Activated CD4-positive, alpha-beta T cell treated with anti-CD3 and anti-CD28 coated beads, Interleukin-2, amount 50 U/mL, for 48 hours (primary cell): ENCODE measurements at regions not wholly inside any gene's neighbourhood (a gene's known extent, or its start where the extent isn't known, plus 50 kb on each side); places are given as distances from the start of the nearest gene placed in this dataset.
"Not testable (repeated sequence)": the region's sequence is repeated elsewhere in the genome, so short reads cannot be mapped to it uniquely, and the experiment has no call there.

ENCODE experiments used
- DNase-seq, 2 experiments: peaks; one replicate each; pipeline ENCODE4 v3.0.0-alpha.2; 2020

DNA sequence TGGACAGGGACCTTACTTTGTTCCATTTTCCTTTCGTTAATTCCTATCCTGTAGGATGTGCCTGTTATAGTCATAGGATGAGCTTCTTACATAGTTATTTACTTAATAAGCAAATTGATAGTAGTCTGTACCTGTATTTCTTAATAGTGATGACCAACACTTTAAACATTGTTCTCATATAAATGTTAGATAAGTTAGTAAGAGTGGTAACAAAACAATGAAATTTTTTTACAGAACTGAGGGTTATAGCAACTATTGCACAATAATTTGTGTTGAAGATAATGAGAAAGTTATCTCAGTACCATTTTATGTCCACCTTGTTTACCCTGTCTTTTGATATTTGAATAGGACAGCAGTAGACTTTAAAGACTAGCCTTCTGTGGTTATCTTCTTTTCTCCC lies 162.9 kb upstream of the ELL2 start:
- no peak for DNase-seq

DNA sequence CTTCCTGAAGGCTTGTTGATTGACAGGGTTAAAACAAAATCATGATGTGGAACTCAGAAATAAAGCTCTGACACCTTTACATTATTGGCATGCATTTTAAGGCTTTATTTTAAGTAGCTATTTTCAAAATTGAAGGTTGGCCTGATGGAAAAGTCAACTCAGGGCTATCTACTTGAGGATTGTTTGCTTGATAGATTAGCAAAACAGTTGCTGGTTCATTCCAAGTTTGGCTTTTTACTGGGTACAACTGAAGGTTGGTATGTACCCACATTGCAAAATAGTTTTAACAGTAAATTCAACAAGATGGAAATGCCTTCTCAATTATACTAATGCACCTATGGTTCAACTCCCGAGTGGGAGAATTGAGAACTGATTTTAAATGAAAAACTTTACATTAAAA lies 161.8 kb upstream of the ELL2 start:
- no peak for DNase-seq

DNA sequence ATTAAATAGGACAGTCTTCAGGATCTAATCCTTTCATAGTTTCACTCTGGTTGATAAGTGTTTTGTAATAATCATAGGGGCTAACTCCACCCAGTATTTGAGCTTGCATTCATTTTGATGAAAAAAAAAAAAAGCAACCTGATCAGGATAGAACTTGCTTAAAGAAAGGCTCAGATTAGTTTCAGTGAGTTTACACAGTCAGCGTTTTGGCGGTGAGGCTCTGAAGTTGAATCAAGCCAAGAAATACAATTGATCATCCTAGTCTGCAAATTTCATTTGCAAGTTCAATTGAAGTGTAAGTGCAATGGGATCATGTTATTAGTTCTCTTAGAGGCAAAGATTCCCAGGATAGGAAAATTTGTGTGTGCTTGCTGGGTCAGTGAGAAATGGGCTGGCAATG lies 159.7 kb upstream of the ELL2 start:
- DNase-seq, result no peak

DNA sequence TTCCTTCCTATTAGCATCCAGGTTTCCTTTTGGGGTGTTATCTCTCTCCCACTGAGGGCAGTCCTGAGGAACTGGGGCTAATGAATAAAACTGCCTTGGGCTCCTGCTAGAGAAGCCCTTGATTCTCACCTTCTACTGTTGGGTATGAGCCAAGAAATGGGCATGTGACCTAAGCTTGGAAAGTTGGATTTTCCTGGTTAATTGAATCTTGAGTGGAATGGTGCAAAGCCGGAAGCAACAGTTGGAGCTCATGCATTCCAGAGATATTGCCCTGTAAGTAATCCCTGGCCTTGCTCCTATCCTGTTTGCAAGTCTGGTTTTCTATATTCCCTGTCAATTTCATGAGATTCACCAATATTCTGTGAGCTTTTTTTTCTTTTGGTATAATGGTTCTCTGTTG lies 158.5 kb upstream of the ELL2 start:
- DNase-seq, result no peak

DNA sequence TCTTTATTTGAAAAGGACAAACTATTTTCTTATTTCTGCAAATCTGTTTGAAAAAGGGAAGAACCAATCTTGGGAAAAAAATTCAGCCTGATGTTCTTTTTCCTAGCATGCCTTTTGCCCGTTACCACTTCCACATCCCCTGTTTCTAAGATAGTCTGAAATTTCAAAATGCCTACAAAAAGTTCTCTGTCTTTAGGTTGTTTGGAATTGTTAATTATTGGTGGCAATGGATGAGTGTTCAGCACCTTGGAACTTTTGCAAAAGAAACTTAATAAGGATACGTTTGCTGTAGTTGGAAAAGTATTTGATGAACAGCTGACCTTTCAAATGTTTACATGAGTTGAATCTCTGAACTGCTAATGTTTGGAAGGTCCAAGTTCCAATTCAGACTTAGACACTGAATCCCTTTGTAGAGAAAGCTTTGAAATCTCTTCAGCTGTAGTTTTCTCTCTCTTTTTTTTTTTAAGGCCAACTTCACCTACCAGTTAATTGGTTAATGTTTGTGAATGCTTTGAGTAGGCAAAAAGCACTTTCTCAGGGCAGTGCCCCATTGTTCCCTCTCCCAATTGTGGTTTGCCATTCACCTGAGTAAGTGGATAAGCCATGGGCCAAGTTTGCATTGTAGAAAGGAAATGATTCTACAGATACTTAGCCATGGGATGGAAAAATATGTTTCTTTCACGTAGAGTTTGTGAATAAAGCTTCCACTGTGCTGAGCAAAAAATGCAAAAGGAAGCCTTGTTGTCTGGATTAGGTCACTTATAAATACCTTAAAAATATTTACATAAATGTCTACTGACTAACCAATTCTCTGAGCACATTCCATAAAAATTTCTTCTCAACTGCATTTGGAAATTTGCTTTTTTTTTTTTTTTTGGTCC lies 156.4 kb upstream of the ELL2 start:
- no peak for DNase-seq

DNA sequence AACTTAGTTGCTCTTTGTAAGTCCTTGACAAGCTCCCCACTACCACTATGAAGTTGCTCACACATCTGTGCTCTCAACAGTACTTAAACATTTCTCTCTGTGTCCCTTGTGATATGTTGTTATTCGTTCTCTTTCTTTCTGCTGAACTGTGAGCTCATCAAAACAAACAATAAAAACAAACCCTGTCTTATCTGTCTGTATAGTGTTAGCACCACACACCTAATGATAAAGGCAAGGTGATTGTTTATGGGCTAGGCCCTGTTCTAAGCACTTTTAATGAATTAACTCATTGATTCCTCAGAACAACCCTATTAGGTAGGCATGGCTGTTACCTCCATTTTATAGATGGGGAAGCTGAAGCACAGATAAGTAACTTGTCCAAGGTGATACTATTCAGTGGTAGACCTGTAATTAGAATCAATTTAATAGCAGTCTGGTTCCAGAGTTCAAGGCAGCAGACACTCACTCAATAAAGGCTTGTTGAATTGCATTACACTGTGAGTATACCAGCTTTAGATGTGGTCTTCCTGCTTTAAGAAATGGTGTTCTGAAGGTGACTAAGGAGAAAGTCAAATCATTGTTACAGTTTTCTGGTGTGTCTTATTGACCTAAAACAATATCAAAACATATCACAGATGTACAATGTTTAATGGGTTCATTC lies 153.6 kb upstream of the ELL2 start:
- no peak for DNase-seq

DNA sequence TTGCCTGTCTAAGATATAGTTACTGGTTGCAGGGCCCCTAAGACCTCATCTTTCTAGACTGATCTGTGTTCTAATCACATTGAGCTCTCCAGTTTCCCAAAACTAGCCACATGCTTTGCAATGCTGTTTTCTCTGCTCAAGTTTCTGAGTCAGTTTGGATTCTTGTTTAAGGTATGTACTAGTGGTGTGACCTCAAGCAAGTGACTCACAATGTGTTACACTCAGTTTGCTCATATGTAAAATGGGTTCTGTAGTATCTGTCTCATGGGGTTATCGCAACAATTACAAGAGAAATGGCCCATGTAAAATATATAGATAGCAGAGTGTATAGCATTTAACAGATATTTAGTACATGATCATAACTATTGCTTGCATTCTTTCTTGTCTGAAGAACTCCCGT lies 153.1 kb upstream of the ELL2 start:
- DNase-seq, result no peak

DNA sequence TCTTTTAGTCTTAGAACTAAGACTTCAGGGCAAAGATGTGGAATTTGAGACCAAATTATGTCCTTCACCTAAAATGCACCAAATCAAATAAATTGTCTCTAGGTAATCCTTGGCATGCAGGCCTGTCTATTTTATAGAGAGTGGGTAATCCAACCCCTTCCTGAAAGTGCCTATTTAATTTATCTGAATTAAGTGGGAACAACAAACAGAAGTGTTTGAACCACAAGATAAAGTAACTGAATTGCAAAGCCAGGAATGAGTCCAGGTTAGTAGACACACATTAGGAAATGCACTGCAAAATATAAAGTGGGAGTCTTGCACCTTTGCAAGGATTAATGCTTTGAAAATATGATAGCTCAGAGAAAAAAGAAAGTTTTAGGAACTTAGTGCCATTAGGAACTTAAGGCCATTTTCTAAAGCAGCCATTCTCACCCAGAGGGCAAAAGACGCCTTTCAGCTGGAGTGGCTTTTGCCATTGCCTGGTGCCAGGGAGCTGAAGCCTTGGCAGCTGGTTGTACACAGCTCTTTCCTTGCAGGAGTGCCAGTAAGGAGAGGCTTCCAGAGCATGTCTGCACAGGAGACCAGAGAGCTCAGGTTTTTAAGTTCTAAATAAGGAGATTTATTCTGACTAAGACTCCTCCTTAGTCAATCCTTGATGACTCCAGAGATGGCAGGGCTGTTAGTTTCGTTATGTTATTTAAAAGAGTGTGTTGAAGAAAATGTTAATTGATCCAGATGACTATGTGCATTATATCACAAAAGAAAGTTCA lies 151.7 kb upstream of the ELL2 start:
- DNase-seq, result peak in 1 of 2 experiments; percentile 9

DNA sequence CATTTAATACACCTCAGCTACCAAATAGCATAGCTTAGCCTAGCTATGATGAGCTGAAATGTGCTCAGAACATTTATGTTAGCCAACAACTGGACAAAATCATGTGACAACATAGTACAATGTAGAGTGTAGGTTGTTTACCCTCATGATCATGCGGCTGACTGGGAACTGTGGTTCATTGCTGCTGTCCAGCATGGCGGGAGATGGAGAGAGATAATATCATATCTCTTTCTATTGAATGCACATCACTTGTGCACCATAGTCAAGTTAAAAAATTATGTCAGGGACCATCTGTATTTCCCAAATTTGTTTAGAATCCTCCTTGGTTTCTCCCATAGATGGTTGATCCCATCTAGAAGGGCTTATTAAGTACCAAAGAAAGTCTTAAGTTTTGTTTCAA lies 151.1 kb upstream of the ELL2 start:
- DNase-seq, result no peak

DNA sequence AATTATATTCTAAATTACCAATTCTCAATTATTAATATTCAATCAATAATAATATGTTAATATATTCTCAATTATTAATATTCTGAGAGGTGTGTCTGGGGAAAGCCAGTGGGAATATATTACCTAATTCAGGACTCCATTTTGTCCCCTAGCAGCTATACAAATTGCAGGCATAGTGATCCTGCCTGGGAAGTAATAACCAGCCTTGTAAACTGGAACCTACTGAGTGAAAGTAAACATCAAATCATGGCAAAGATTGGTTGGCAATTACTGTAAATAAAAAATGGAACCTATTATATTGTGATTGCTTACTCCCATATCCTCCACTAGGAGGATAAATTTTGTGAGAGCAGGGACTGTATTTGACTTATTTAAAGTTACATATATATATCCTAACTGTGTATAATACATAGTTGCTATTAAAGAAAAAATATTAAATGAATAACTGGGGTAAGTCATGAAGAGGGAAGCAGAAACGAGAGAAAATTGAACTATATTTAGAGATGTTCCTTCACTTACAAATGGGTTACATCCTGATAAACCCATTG lies 150.5 kb upstream of the ELL2 start:
- DNase-seq, result no peak

DNA sequence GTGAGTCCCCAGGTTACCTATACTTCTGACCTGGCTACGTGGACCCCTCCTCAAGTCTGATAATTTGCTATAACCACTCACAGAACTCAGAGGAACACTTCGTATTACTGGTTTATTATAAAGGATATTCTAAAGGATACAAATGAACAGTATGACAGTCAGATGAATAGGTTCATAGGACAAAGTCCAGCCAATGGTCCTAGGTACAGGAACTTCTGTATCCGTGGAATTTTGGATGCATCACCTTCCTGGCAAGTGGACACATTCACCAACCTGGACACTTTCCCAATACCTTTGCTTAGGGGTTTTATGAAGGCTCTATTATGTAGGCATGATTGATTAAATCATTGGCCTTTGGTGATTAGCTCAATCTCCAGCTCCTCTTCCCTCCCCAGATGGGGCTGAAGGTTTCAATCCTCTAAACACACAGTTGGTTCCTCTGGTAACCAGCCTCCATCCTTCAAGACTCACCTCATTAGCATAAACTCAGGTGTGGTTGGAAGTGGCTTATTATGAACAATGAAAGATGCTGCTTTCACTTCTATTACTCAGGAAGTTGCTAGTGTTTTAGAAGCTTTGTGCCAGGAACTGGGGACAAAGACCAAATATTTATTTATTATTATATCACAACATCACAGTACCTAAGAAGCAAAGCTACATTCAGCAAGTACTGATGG lies 149.6 kb upstream of the ELL2 start:
- no peak for DNase-seq

DNA sequence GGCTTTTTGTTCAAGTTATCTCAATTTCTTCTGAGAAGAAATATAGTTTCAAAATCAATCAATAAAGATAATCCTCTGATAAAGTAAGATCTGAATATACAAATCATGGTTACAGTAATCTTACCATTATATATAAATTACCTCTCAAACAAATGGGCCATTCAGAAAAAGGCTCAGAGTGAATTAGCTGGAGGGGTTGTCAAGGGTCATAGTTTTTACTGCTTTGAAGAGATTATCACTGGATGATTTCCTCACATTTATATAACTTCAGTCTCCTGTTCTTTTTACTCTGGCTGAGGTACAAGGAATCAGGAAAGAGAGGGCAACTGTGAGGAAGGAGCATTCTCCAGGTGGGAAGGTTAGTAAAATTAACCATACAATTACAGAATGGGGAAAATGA lies 148.6 kb upstream of the ELL2 start:
- DNase-seq, result no peak

DNA sequence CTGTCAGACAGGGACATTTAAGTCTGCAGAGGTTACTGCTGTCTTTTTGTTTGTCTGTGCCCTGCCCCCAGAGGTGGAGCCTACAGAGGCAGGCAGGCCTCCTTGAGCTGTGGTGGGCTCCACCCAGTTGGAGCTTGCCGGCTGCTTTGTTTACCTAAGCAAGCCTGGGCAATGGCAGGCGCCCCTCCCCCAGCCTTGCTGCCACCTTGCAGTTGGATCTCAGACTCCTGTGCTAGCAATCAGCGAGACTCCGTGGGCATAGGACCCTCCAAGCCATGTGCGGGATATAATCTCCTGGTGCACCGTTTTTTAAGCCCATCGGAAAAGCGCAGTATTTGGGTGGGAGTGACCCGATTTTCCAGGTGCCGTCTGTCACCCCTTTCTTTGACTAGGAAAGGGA lies 147.0 kb upstream of the ELL2 start:
- DNase-seq, result not testable (repeated sequence)

DNA sequence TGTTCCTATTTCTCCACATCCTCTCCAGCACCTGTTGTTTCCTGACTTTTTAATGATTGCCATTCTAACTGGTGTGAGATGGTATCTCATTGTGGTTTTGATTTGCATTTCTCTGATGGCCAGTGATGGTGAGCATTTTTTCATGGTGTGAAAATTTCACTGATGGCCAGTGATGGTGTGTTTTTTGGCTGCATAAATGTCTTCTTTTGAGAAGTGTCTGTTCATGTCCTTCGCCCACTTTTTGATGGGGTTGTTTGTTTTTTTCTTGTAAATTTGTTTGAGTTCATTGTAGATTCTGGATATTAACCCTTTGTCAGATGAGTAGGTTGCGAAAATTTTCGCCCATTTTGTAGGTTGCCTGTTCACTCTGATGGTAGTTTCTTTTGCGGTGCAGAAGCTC lies 142.2 kb upstream of the ELL2 start:
- DNase-seq, result not testable (repeated sequence)

DNA sequence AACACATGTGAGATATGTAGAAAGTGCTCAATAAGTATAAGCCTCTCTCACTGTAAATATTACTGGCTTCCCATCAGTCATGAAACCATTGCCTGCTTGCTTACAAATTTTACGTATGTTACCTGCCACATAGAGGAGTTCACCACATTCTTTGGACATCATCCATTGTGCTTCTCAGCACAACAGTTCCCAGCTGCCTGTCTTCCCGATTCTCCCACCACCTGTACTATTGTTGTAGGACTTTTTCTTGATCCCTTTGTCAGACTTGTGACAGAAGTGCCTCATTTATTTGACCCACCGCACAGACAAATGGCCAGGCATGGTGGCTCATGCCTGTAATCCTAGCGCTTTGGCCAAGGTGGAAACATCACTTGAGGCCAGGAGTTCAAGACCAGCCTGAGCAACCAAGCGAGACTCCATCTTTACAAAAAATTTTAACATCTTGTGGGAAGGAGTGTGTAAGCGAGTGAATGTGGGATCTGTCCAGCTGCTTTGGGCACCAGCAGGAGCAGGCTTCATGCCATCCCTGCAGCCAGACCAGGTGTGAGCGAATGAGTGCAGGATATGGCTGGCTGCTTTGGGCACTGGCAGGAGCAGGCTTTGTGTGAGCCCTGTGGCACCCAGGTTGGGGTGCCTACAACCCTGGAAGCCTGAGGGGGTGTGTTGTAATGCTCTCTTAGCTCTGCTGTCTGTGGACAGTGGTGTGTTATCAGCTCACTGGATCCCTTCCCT lies 139.9 kb upstream of the ELL2 start:
- no peak for DNase-seq

DNA sequence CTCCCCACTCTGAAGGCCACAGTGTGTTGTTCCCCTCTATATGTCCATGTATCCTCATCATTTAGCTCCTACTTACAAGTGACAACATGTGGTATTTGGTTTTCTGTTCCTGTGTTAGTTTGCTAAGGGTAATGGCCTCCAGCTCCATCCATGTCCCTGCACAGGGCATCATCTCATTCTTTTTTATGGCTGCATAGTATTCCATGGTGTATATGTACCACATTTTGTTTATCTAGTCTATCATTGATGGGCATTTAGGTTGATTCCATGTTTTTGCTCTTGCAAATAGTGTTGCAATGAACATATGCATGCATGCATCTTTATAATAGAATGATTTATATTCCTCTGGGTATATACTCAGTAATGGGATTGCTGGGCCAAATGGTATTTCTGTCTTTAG lies 135.8 kb upstream of the ELL2 start:
- DNase-seq, result not testable (repeated sequence)

DNA sequence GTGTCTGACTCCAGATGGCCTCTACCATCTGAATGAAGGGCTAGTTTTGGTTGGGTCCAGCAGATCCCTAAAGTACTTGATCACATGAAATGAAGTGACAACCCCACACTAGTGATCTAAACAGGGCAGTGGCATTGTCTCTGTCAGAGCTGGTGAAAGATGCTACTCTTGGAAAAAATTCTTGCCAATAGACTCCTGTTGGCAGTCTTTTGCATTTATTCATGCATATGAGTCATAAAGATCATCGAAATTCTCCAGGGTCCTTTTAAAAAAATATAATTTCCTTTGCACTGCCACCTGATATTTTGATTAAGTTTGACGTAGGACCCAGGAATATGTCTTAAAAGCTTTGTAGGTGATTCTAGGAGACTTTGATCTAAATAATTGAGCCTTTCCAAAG lies 135.1 kb upstream of the ELL2 start:
- DNase-seq, result no peak

DNA sequence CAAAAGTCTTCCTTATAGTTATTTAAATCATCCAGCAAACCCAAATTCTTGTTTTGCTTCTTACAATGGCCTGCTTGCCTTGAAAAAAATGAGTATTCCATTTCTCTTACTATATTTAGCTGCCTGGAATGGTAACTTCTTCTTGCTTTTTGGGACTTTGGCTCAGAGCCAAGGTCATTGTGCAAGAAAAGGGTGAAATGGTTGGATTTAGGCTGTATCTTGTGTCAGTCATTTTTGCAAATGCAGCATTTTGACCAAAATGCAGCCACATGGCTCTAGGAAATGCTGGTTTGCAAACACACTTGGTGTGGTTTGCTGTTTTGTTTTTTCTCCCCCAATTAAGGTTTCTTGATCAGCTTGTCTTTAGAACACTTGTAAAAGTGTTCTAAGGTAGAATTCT lies 133.3 kb upstream of the ELL2 start:
- DNase-seq, result no peak

DNA sequence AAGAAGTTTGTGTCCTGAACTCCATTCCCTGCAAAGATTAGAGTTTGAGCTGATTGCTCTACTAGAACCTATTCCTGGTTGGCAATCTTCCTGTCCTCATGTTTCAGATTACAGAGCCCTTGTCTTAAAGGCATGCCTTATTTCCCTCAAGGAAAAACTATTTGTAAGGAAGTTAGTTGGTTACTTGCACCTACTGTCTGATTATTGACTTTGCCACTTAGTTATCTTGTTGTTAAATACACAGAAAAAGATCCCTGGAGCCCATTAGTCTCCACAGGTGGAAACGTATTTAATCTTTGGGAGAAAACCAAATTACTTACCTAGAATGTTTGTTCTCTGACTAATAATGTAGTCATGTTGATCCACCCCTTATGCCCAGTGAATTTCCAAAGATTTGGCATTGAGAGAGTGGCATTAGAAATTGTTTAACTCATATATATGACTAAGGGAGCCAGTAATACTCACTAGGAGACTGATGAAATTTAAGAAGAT lies 132.3 kb upstream of the ELL2 start:
- DNase-seq, result no peak

DNA sequence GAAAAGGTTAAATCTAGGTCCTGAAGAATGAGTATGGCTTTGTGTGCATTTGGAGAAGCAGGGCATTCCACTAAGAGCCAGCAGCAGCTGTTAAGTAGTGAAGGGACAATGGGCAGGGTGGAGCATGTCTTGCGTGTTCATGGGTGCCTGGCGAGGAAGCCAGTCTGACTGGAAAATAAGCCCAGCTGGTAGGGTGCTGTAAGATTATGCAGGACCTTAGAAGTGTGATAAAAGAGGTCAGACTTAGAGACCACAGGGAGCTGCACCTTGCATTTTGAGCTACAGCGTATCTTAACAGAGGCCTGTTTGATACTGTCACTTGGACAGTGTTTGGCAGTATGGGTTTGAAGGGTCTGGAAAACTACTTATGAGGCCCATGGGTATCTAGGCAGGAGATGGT lies 131.7 kb upstream of the ELL2 start:
- DNase-seq, result no peak

DNA sequence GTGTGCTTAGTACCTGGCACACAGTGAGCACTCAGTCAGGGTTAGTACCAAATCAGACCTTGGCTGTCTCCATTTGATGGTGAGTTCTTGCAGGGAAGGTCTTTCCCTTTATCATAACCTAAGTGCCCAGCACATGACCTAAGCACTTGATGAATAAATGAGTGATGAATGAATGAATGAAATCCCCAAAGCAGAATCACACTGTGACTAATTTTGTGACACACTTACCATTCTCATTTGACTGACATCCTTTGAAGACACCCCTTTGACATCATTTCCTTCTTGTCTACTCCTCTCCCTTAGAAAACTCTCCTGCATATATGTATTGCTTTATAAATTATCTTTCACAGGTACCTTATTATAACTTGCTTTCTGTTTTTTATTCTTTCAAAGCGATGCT lies 130.2 kb upstream of the ELL2 start:
- no peak for DNase-seq

DNA sequence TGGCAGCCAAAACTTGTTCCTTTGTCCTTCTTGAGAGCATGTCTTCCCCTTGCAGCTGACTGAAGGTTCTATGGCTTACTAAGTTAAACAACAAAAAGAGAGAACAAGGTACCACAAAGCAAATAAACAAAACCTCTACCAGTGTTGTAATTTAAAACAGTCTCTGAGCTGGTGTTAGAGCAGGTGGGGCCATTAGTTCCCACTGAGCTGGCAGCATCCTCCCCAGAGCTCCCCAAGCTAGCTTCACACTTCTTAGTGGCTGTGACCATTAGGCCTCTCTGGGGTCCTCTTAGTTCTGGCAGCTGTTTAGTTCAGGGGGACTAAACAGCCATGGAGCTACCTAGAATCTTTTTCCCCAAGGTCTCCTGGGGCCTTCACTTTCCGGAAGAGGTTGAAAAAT lies 128.6 kb upstream of the ELL2 start:
- DNase-seq, result no peak
